Ovary (tissue), 7 donors: ENCODE measurements at regions not wholly inside any gene's neighbourhood (a gene's known extent, or its start where the extent isn't known, plus 50 kb on each side); places are given as distances from the start of the nearest gene placed in this dataset.

Experiments used
- DNase-seq, 5 donors: peaks; one replicate each; pipeline ENCODE4 v3.0.0-alpha.2; 2019 to 2020
- H3K27ac ChIP-seq, 2 donors: fragments of 200-600 bp; one replicate each; pipeline versions ENCODE4 v1.5.1 to v1.8.0; 2019 to 2022
- H3K27me3 ChIP-seq: fragments of 200-600 bp; one replicate; pipeline ENCODE4 v1.8.0; 2022
- H3K36me3 ChIP-seq: fragments of 200-600 bp; sonication (generic); one replicate; pipeline ENCODE4 v1.5.1; 2019
- H3K4me1 ChIP-seq: one replicate; pipeline ENCODE4 v1.8.1; 2013; ENCODE audit warnings: mild to moderate bottlenecking, moderate library complexity; ENCODE audit not compliant: insufficient read depth
- H3K4me3 ChIP-seq: fragments of 200-600 bp; sonication (generic); one replicate; pipeline ENCODE4 v1.5.1; 2017
- H3K9me3 ChIP-seq, 2 donors: fragments of 200-600 bp in 1 of 2; sonication (generic) in 1 of 2; one replicate each; pipeline versions ENCODE4 v1.5.1 to v1.8.1; 2013 to 2019; ENCODE audit warnings: mild to moderate bottlenecking in 1 of 2, moderate library complexity in 1 of 2
- CTCF ChIP-seq, 3 donors: fragments of 450-650 bp in 2 of 3; fragments of 200-600 bp in 1 of 3; IDR thresholded peaks; one replicate each; pipeline versions ENCODE4 v1.5.1 to v1.8.0; 2016 to 2022; ENCODE audit warnings: antibody characterized with exemption in 3 of 3, mild to moderate bottlenecking in 1 of 3
- EP300 ChIP-seq: sonication (generic); formaldehyde crosslinking; IDR thresholded peaks from one replicate; pipeline ENCODE4 v1.6.1; 2017; ENCODE audit warnings: antibody characterized with exemption
- POLR2A ChIP-seq: fragments of 450-650 bp; IDR thresholded peaks from one replicate; pipeline ENCODE4 v1.6.1; 2017; ENCODE audit warnings: antibody characterized with exemption, mild to moderate bottlenecking, moderate library complexity
- WGBS, 3 donors: extraction: QIAGEN DNeasy Blood & Tissue Kit in 1 of 3; methylation state at CpG; one replicate each; pipeline versions ENCODE4 v1.1.5 to v1.1.7; 2013 to 2017; 5-methylcytosine and 5-hydroxymethylcytosine counted together
- intact Hi-C, 4 donors: fragments of 100-400 bp; cut with DNase I; formaldehyde crosslinking; loops; one replicate each; pipeline versions ENCODE4 v1.11.0 to v1.15.1; 2022 to 2023
- donor health status: DM: no; HTN: no; CAD: no; lungs with moderate emphysema.
- donor health status: DM: no; HTN: no; CAD: no.
- donor health status: Bipolar disorder and iron deficiency.
- donor health status: DM: no; HTN: no; CAD: no.
- donor health status: DM: yes; HTN: yes; CAD: no.

DNA sequence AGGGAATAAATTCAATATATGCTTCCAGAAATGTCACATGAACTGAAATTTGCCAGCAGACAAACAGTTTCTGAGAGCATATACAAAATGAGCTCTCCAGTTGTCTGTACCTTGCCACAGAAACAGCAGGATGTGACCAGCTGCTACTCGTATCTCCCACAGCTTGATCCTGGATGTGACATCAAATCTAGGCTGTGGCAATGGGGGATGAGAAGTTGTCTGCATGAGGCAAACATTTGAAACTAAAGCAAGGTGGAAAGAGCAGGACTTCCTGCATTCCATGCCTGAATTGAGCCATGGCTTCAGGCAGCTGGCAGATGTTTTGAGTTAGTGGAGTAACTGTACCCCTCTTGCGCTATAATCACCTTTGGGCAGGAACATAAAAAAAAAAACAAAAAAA is 1724.0 kb downstream of the RPA4 start:
- 54 to 61% (median 56%) methylated on average over 2 of the region's 2 CpGs for WGBS, 3 donors
- Histone ChIP-seq H3K27me3 (no peaks in the 10 kb centered on the region), H3K36me3 (no peaks in the 10 kb centered on the region), H3K27ac (no peak overlapping the region), H3K4me3 (no peak overlapping the region), H3K9me3 (no peaks in the 10 kb centered on the region), H3K4me1 (no peaks in the 10 kb centered on the region)
- DNase-seq, result no peak
- TF ChIP-seq CTCF (IDR thresholded peaks at IDR 0.05) (no peak), POLR2A (no peak), EP300 (no peak)
- intact Hi-C loops, result no loop called here

DNA sequence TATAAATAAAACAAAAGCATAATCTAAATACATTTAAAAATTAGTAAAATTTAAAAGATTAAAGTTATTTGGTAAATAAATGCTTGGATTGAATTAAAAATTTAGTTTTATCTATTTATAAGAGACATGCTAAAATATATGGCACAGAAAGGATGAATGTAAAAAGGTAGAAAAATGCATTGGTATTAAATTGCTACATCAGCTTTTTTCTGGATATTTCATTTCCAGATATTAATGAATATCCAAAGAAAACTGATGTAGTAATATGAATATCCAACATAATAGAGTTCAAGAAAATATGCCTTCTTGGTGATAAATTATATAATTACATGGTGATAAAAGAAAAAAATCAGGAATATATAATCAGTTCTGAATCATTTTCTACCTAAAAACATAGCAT is 1743.9 kb downstream of the RPA4 start:
- Histone ChIP-seq H3K27ac (no peak overlapping the region), H3K36me3 (no peaks in the 10 kb centered on the region), H3K4me1 (no peaks in the 10 kb centered on the region), H3K9me3 (no peaks in the 10 kb centered on the region), H3K4me3 (no peak overlapping the region), H3K27me3 (no peaks in the 10 kb centered on the region)
- intact Hi-C loops, result no loop called here
- TF ChIP-seq CTCF (IDR thresholded peaks at IDR 0.05) (no peak), EP300 (no peak), POLR2A (no peak)
- no peak for DNase-seq

GRCh38 chrX:98637451-98637850 is 1753.7 kb downstream of the RPA4 start:
- H3K36me3 ChIP-seq, result no peaks in the 10 kb centered on the region
- no peaks in the 10 kb centered on the region for H3K9me3 ChIP-seq
- no peak overlapping the region for H3K4me3 ChIP-seq
- no peak overlapping the region for H3K27ac ChIP-seq
- DNase-seq, result no peak
- H3K4me1 ChIP-seq, result no peaks in the 10 kb centered on the region
- no peaks in the 10 kb centered on the region for H3K27me3 ChIP-seq
- TF ChIP-seq CTCF (IDR thresholded peaks at IDR 0.05) (no peak), POLR2A (no peak), EP300 (no peak)
- intact Hi-C loops, result no loop called here

DNA sequence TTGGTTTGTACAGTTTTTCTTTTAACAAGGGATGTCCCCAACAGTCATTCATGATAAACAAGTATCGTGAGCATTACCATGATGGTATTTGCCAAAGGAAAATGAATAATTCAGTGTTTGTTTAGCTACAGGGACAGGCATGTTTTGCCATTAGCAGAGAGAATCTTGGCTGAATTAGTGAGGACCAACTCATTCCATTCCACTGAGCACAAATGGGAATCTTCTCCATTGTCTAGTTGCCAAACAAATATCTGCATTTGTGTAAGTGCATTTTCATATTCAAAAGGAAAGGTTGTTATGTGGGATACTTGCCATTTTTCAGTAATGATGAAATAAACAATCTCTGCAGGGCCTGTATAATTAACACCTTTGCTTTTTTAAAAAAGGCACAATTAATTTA is 1762.6 kb downstream of the RPA4 start:
- TF ChIP-seq POLR2A (no peak), CTCF (IDR thresholded peaks at IDR 0.05) (no peak), EP300 (no peak)
- no peak for DNase-seq
- H3K27me3 ChIP-seq, result no peaks in the 10 kb centered on the region
- WGBS, 3 donors, result 32 to 45% (median 34%) methylated on average over 1 of the region's 1 CpG
- no peaks in the 10 kb centered on the region for H3K9me3 ChIP-seq
- no peak overlapping the region for H3K4me3 ChIP-seq
- no peak overlapping the region for H3K27ac ChIP-seq
- no peaks in the 10 kb centered on the region for H3K36me3 ChIP-seq
- intact Hi-C loops, result no loop called here
- H3K4me1 ChIP-seq, result no peaks in the 10 kb centered on the region

DNA sequence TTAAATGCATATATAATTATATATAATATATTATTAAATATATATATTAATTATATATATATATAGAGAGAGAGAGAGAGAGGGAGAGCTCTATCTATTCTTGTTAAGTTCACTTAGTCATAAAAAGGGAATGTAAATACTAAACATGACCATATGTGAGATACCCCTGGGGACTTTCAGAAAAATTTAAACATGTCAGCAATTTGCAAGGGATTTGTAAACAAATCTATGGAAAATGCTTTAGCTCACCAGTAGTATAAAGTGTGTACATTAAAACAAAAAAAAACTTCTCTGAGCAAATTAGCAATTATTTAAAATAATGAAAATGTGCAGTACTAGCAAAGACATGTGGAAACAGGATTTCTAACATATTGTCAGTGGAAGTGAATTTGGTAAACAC is 1755.5 kb downstream of the PCDH19 start:
- TF ChIP-seq CTCF (IDR thresholded peaks at IDR 0.05) (no peak), POLR2A (no peak), EP300 (no peak)
- intact Hi-C loops, result no loop called here
- H3K27ac ChIP-seq, result no peak overlapping the region
- no peaks in the 10 kb centered on the region for H3K27me3 ChIP-seq
- no peaks in the 10 kb centered on the region for H3K36me3 ChIP-seq
- no peak overlapping the region for H3K4me3 ChIP-seq
- H3K9me3 ChIP-seq, result no peaks in the 10 kb centered on the region
- no peaks in the 10 kb centered on the region for H3K4me1 ChIP-seq
- DNase-seq, result no peak
